H1 (cell line): ENCODE measurements at regions not wholly inside any gene's neighbourhood (a gene's known extent, or its start where the extent isn't known, plus 50 kb on each side); places are given as distances from the start of the nearest gene placed in this dataset.
A peak's percentile ranks its signal among the peaks of the same experiment; 100 is the strongest.

ENCODE experiments used
- CTCF ChIA-PET: fragments of 300-600 bp; sonication (Branson Sonifier 250); formaldehyde crosslinking; loops from one replicate; lab custom pipeline; 2021; ENCODE audit not compliant: partially characterized antibody; lab: Charles Lee
- POLR2A ChIA-PET: fragments of 300-600 bp; sonication (Branson Sonifier 250); formaldehyde crosslinking; loops from one replicate; lab custom pipeline; 2021; ENCODE audit warnings: inconsistent platforms; ENCODE audit not compliant: partially characterized antibody; lab: Charles Lee
- DNase-seq, 2 experiments: peaks; one replicate each; pipeline versions ENCODE4 v3.0.0 to v3.0.0-alpha.2; 2010 to 2022; ENCODE audit warnings: low spot score in 2 of 2, low read depth in 1 of 2, mixed read lengths in 1 of 2
- FAIRE-seq: peaks from 2 replicates; lab custom pipeline; 2011; peaks lifted over from hg19 to GRCh38; lab: Jason Lieb, UNC
- H2AFZ ChIP-seq: 2 replicates; pipeline ENCODE4 v1.8.1; 2012; ENCODE audit warnings: low read length, inconsistent platforms
- H2AK5ac ChIP-seq: 2 replicates; pipeline ENCODE4 v1.6.1; 2013; ENCODE audit warnings: low read depth, low read length
- H2BK120ac ChIP-seq: replicated peaks from 2 replicates; pipeline ENCODE3; 2013; ENCODE audit warnings: low read depth, low read length, inconsistent platforms
- H2BK12ac ChIP-seq: 2 replicates; pipeline ENCODE4 v1.6.1; 2013; ENCODE audit warnings: low read depth, low read length
- H2BK15ac ChIP-seq: 2 replicates; pipeline ENCODE4 v1.6.1; 2013; ENCODE audit warnings: low read length
- H2BK20ac ChIP-seq: 2 replicates; pipeline ENCODE4 v1.6.1; 2013; ENCODE audit warnings: low read length
- H2BK5ac ChIP-seq: 2 replicates; pipeline ENCODE4 v1.6.1; 2013; ENCODE audit warnings: low read depth, low read length
- H3K14ac ChIP-seq: 2 replicates; pipeline ENCODE4 v1.6.1; 2013; ENCODE audit warnings: inconsistent platforms; ENCODE audit not compliant: insufficient read length
- H3K18ac ChIP-seq: 2 replicates; pipeline ENCODE4 v1.6.1; 2013; ENCODE audit warnings: low read length; ENCODE audit errors: extremely low read depth
- H3K23ac ChIP-seq: 2 replicates; pipeline ENCODE4 v1.6.1; 2013; ENCODE audit warnings: inconsistent platforms; ENCODE audit not compliant: insufficient read length
- H3K23me2 ChIP-seq: 2 replicates; pipeline ENCODE4 v1.6.1; 2013; ENCODE audit warnings: low read depth, low read length
- H3K27ac ChIP-seq: 2 replicates; pipeline ENCODE4 v1.6.1; 2011; ENCODE audit warnings: low read depth, low read length, inconsistent platforms
- H3K27me3 ChIP-seq, 4 experiments: replicated peaks in 1 of 4; 1 replicate in 1 of 4; 2 replicates in 3 of 4; pipeline versions ENCODE4 v1.6.1 to v1.8.1; 2011 to 2013; ENCODE audit warnings: low read length in 3 of 4, mild to moderate bottlenecking in 3 of 4, inconsistent platforms in 2 of 4, mixed read lengths in 2 of 4, moderate library complexity in 1 of 4; ENCODE audit not compliant: control insufficient read depth in 3 of 4, insufficient read depth in 3 of 4; ENCODE audit errors: extremely low read depth in 1 of 4
- H3K36me3 ChIP-seq, 4 experiments: 2 replicates each; pipeline versions ENCODE4 v1.6.1 to v1.8.1; 2011 to 2013; ENCODE audit warnings: mild to moderate bottlenecking in 4 of 4, low read length in 3 of 4, moderate library complexity in 2 of 4, control low read depth in 1 of 4, inconsistent platforms in 1 of 4; ENCODE audit not compliant: insufficient read depth in 4 of 4, control insufficient read depth in 2 of 4
- H3K4ac ChIP-seq: replicated peaks from 2 replicates; pipeline ENCODE3; 2013; ENCODE audit warnings: low read length, low read depth, mixed read lengths, inconsistent platforms; ENCODE audit not compliant: insufficient read length
- H3K4me1 ChIP-seq, 4 experiments: replicated peaks in 1 of 4; 1 replicate in 1 of 4; 2 replicates in 3 of 4; pipeline versions ENCODE4 v1.6.1 to v1.8.1; 2011 to 2013; ENCODE audit warnings: low read length in 3 of 4, inconsistent platforms in 2 of 4, mixed read lengths in 1 of 4; ENCODE audit not compliant: insufficient read depth in 4 of 4, control insufficient read depth in 3 of 4
- H3K4me2 ChIP-seq, 2 experiments: 2 replicates each; pipeline versions ENCODE4 v1.6.1 to v1.8.1; 2011 to 2013; ENCODE audit warnings: low read depth in 2 of 2, low read length in 2 of 2, control low read depth in 1 of 2, inconsistent platforms in 1 of 2, mild to moderate bottlenecking in 1 of 2; ENCODE audit not compliant: insufficient read depth in 1 of 2
- H3K4me3 ChIP-seq, 4 experiments: fragments of 200-600, 300-600 bp in 1 of 4; sonication (generic), shearing (Covaris generic), sonication (Bioruptor Twin) in 1 of 4; 2 replicates each; pipeline versions ENCODE4 v1.5.1 to v1.8.1; 2011 to 2016; ENCODE audit warnings: low read length in 4 of 4, low read depth in 3 of 4, control low read depth in 2 of 4, inconsistent platforms in 2 of 4, mild to moderate bottlenecking in 2 of 4, mixed read lengths in 1 of 4, moderate library complexity in 1 of 4; ENCODE audit not compliant: insufficient read depth in 2 of 4; ENCODE audit errors: extremely low read depth in 1 of 4
- H3K56ac ChIP-seq: replicated peaks from 2 replicates; pipeline ENCODE3; 2013; ENCODE audit warnings: low read depth, mild to moderate bottlenecking, mixed read lengths, low read length, inconsistent platforms; ENCODE audit not compliant: insufficient read length
- H3K79me1 ChIP-seq: 2 replicates; pipeline ENCODE4 v1.6.1; 2013; ENCODE audit warnings: low read depth, low read length, control low read depth
- H3K79me2 ChIP-seq, 2 experiments: 2 replicates each; pipeline versions ENCODE4 v1.6.1 to v1.8.1; 2012 to 2013; ENCODE audit warnings: low read length in 2 of 2, mild to moderate bottlenecking in 2 of 2, inconsistent platforms in 1 of 2; ENCODE audit not compliant: insufficient read depth in 2 of 2, control insufficient read depth in 1 of 2
- H3K9ac ChIP-seq, 4 experiments: replicated peaks in 1 of 4; 1 replicate in 1 of 4; 2 replicates in 3 of 4; pipeline versions ENCODE4 v1.6.1 to v1.8.1; 2011 to 2013; ENCODE audit warnings: low read depth in 3 of 4, low read length in 3 of 4, control low read depth in 2 of 4, mild to moderate bottlenecking in 2 of 4, moderate library complexity in 2 of 4, inconsistent platforms in 1 of 4; ENCODE audit errors: extremely low read depth in 1 of 4
- H3K9me3 ChIP-seq, 2 experiments: 2 replicates each; pipeline versions ENCODE4 v1.6.1 to v1.8.1; 2012 to 2013; ENCODE audit warnings: mild to moderate bottlenecking in 2 of 2, moderate library complexity in 2 of 2, control low read depth in 1 of 2, inconsistent platforms in 1 of 2, low read depth in 1 of 2, low read length in 1 of 2, mixed read lengths in 1 of 2; ENCODE audit not compliant: insufficient read depth in 2 of 2
- H4K20me1 ChIP-seq, 2 experiments: replicated peaks in 1 of 2; 2 replicates each; pipeline versions ENCODE3 to v1.8.1; 2011 to 2013; ENCODE audit warnings: inconsistent platforms in 2 of 2, low read length in 2 of 2, mild to moderate bottlenecking in 1 of 2; ENCODE audit not compliant: insufficient read depth in 2 of 2, control insufficient read depth in 1 of 2
- H4K5ac ChIP-seq: 2 replicates; pipeline ENCODE4 v1.6.1; 2013; ENCODE audit warnings: low read length, low read depth, mixed read lengths, inconsistent platforms; ENCODE audit not compliant: insufficient read length
- H4K8ac ChIP-seq: 2 replicates; pipeline ENCODE4 v1.8.0; 2013; ENCODE audit warnings: mild to moderate bottlenecking, moderate library complexity, low read length, inconsistent platforms; ENCODE audit not compliant: insufficient read depth; ENCODE audit errors: extremely low read depth
- H4K91ac ChIP-seq: replicated peaks from 2 replicates; pipeline ENCODE3; 2013; ENCODE audit warnings: low read length, mixed read lengths, inconsistent platforms; ENCODE audit not compliant: insufficient read length
- CBX8 ChIP-seq: fragments of 300-800, 300-1000 bp; sonication (generic); IDR thresholded peaks from 2 replicates; pipeline ENCODE4 v1.7.1; 2016; ENCODE audit warnings: low read depth, low read length, borderline replicate concordance
- CEBPB ChIP-seq: IDR thresholded peaks from 2 replicates; pipeline ENCODE4 v1.6.1; 2012; ENCODE audit warnings: low read depth, low read length
- CHD1 ChIP-seq: IDR thresholded peaks from 2 replicates; pipeline ENCODE4 v1.6.1; 2012; ENCODE audit warnings: low read depth, low read length, improper control_type of control experiment
- GTF2F1 ChIP-seq: IDR thresholded peaks from 2 replicates; pipeline ENCODE4 v1.6.1; 2012; ENCODE audit warnings: low read depth, low read length, improper control_type of control experiment, borderline replicate concordance
- NRF1 ChIP-seq: IDR thresholded peaks from 2 replicates; pipeline ENCODE4 v1.6.1; 2011; ENCODE audit warnings: mild to moderate bottlenecking, low read depth, low read length, improper control_type of control experiment
- RNF2 ChIP-seq: fragments of 200-900, 300-1000 bp; sonication (generic); IDR thresholded peaks from 2 replicates; pipeline ENCODE4 v1.7.1; 2016; ENCODE audit warnings: borderline replicate concordance, low read depth, mild to moderate bottlenecking, antibody characterized with exemption, low read length; ENCODE audit not compliant: poor library complexity, severe bottlenecking; ENCODE audit errors: missing control alignments
- SIRT6 ChIP-seq: IDR thresholded peaks from one replicate; pipeline ENCODE4 v1.7.1; 2012; ENCODE audit warnings: low read length, inconsistent platforms
- SIX5 ChIP-seq: IDR thresholded peaks from 2 replicates; pipeline ENCODE4 v1.6.1; 2011; ENCODE audit warnings: mild to moderate bottlenecking, low read depth, low read length
- TAF1 ChIP-seq: IDR thresholded peaks from 2 replicates; pipeline ENCODE4 v1.6.1; 2011; ENCODE audit warnings: mild to moderate bottlenecking, low read depth, low read length
- TBP ChIP-seq: IDR thresholded peaks from 2 replicates; pipeline ENCODE4 v1.6.1; 2011; ENCODE audit warnings: low read depth, low read length, improper control_type of control experiment
- WGBS, 2 experiments: shearing (Covaris generic) in 1 of 2; methylation state at CpG; one replicate each; pipeline versions ENCODE4 v1.1.6 to v1.1.7; 2013 to 2015; ENCODE audit warnings: low lambda C conversion rate in 2 of 2, mixed read lengths in 2 of 2, inconsistent platforms in 1 of 2, low coverage in 1 of 2, missing lambda C conversion rate in 1 of 2; ENCODE audit not compliant: insufficient replicate concordance in 2 of 2, insufficient coverage in 1 of 2, insufficient read length in 1 of 2; ENCODE audit errors: extremely low coverage in 1 of 2, missing lambda C conversion rate in 1 of 2; 5-methylcytosine and 5-hydroxymethylcytosine counted together
- TF ChIP-seq, protein P1 (sequence below): IDR thresholded peaks from 2 replicates; pipeline ENCODE4 v1.6.1; 2012; ENCODE audit warnings: low read length, inconsistent platforms

DNA sequence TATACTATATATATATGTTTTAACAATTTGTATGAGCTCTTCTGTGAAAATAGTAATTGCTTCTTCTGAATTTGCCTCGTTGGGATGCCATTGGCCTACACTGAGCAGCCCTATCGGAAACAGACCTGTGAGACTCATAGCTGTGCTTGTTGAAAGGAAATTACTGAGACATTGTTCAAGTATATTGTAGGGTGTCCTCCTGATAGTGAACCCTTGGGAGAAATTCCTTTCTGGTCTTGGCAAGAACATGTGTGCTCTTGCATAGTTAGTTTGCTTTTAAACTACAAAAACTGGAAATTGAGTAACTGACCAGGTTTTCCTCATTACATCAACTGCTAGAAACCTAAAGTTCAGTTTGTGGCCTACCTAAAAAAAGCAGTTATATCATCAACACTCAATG is 160.9 kb downstream of the LURAP1L start:
- Histone ChIP-seq H4K91ac (no peak overlapping the region), H2AFZ (0 out of 2 replicates have a peak overlapping the region, but pooled peaks have one; percentile 19), H4K5ac (no peak overlapping the region), H3K4me1 (peaks cover 0 to 2% (median 0%) of the 10 kb centered on the region in 4 experiments; a peak in 1 of 7 replicates), H3K23me2 (no peaks in the 10 kb centered on the region), H3K23ac (no peak overlapping the region), H3K18ac (no peak overlapping the region), H3K27me3 (no peaks in the 10 kb centered on the region), H3K9ac (no peak overlapping the region), H3K4me2 (no peak overlapping the region), H2BK5ac (no peak overlapping the region), H3K27ac (no peak overlapping the region), H3K79me1 (no peaks in the 10 kb centered on the region), H4K8ac (no peak overlapping the region), H3K36me3 (no peaks in the 10 kb centered on the region), H2AK5ac (no peak overlapping the region), H3K56ac (no peak overlapping the region), H3K4ac (no peak overlapping the region), H3K4me3 (no peak overlapping the region), H4K20me1 (no peaks in the 10 kb centered on the region), H2BK15ac (no peak overlapping the region), H2BK12ac (no peak overlapping the region), H2BK20ac (no peak overlapping the region), H3K14ac (no peak overlapping the region), H2BK120ac (no peak overlapping the region), H3K79me2 (no peaks in the 10 kb centered on the region), H3K9me3 (no peaks in the 10 kb centered on the region)
- DNase-seq (no peak), FAIRE-seq (no peak)
- TF ChIP-seq TAF1 (no peak), NRF1 (no peak), CEBPB (no peak), GTF2F1 (no peak), TBP (no peak), SIX5 (no peak), CBX8 (no peak), RNF2 (no peak), CHD1 (no peak), SIRT6 (no peak)
- TF ChIP-seq, protein P1, sequence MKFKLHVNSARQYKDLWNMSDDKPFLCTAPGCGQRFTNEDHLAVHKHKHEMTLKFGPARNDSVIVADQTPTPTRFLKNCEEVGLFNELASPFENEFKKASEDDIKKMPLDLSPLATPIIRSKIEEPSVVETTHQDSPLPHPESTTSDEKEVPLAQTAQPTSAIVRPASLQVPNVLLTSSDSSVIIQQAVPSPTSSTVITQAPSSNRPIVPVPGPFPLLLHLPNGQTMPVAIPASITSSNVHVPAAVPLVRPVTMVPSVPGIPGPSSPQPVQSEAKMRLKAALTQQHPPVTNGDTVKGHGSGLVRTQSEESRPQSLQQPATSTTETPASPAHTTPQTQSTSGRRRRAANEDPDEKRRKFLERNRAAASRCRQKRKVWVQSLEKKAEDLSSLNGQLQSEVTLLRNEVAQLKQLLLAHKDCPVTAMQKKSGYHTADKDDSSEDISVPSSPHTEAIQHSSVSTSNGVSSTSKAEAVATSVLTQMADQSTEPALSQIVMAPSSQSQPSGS, result no peak
- ChIA-PET POLR2A (no interaction called here), CTCF (interaction anchor here (1.1 kb wide), 1 partner anchor 117 kb away, joined by 3 read pairs; no protein-coding TSS in a partner anchor)
- WGBS, 2 experiments, result 96% methylated on average over 2 of the region's 2 CpGs; no CpG with 5 or more reads in 1 of the 2 experiments
